ENCODE measurements at regions not wholly inside any gene's neighbourhood (a gene's known extent, or its start where the extent isn't known, plus 50 kb on each side); places are given as distances from the start of the nearest gene placed in this dataset.
"Not testable (repeated sequence)": the region's sequence is repeated elsewhere in the genome, so short reads cannot be mapped to it uniquely, and the experiment has no call there.

DNA sequence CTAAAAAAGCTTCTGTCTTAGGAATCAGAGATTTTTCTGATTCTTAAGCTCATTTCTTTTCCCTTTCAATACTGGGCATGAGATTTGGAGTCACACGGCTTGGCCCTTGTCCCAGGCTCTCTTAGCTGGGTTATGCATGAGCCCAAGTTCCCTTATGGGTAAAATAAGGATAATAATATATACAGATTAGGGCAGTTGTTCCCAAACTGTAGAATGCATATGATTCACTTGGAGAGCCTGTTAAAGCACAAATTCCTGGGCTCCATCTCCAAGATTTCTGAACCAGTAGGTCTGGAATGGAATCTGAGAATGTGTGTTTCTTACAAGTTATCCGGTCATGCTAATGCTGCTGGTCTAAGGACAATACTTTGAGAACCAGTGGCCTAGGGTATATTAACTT lies 154.0 kb downstream of the REEP3 start:
- H3K4me3 Mint-ChIP-seq = no peak overlapping the region
- ATAC-seq (no peak), DNase-seq (ENCODE audit: low spot score) (no peak)
- peaks cover 10 to 11% of the 10 kb centered on the region in 2 donors for H3K27me3 Mint-ChIP-seq
- no peaks in the 10 kb centered on the region for H3K4me1 Mint-ChIP-seq (ENCODE audit: low read depth in 2 of 2)
- no peaks in the 10 kb centered on the region for H3K9me3 Mint-ChIP-seq
- no peak overlapping the region for H3K27ac Mint-ChIP-seq
- H3K36me3 Mint-ChIP-seq = no peaks in the 10 kb centered on the region

DNA sequence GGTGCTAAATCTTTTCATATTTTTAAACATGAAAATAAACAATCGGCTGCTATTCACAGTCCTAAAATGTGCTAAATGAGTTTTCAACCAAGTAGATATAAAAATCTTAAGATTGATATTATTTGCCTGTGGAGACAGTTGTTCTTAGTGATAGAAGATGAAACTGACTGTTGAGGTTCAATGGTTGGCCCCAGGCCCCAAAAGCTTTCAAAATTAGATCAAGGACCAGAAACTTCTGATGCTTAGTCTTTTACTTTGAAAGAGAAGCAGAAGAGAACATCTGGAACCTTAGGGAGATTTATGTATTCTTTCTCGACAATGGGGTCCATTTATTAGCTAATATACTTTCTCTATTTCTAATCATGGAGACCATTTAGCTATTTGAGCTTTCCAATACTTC lies 155.8 kb downstream of the REEP3 start:
- H3K4me1 Mint-ChIP-seq (ENCODE audit: low read depth in 2 of 2) = no peaks in the 10 kb centered on the region
- H3K27me3 Mint-ChIP-seq = peaks cover 8 to 13% of the 10 kb centered on the region in 2 donors
- no peak overlapping the region for H3K27ac Mint-ChIP-seq
- DNase-seq (ENCODE audit: low spot score) (no peak), ATAC-seq (no peak)
- no peak overlapping the region for H3K4me3 Mint-ChIP-seq
- no peaks in the 10 kb centered on the region for H3K9me3 Mint-ChIP-seq
- no peaks in the 10 kb centered on the region for H3K36me3 Mint-ChIP-seq

DNA sequence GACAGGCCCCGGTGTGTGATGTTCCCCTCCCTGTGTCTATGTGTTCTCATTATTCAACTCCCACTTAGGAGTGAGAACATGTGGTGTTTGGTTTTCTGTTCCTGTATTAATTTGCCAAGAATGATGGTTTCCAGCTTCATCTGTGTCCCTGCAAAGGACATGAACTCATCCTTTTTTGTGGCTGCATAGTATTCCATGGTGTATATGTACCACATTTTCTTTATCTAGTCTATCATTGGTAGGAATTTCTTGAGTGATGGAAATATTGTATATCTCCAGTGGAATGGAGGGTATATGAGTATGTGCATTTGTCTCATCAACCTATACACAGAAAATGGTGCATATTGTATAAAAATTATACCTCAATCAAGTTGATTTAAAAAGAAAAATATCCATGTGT lies 159.3 kb downstream of the REEP3 start:
- not testable (repeated sequence) for H3K4me3 Mint-ChIP-seq; DNase-seq (ENCODE audit: low spot score); H3K36me3 Mint-ChIP-seq; H3K4me1 Mint-ChIP-seq (ENCODE audit: low read depth in 2 of 2); H3K9me3 Mint-ChIP-seq; H3K27ac Mint-ChIP-seq; ATAC-seq
- H3K27me3 Mint-ChIP-seq = peaks cover 11 to 24% of the 10 kb centered on the region in 2 donors

DNA sequence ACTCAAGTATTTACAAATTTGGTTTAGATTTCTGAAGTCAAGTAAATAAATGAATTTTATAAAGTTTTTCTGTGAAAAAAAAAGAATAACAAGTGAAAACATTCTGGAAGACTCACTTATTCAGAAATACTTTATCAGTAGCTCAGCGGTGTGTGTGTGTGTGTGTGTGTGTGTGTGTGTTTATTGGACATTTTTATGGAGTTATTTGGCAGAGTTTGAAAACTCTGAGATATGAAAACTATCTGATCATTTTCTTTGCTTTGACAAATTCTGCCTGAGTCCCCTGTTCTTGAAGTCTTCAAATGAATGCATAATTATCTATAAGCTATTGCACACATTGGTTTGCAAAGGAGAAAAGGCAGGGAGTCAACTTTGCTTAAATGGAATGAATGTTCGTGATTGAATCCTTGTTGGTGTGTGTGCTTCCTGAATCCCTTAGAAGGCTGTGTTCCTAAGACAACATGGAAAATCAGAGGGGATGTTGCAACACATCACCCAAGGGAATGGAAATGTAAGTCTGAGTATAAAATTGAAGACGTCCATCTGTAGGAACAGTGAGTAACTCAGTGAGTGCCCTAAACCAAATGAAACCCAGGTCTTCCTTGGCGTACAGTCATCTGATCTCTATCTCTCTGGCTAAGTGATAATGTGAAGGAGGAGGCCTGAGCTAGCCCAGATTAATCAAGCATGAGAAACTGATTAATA lies 160.9 kb downstream of the REEP3 start:
- ATAC-seq (no peak), DNase-seq (ENCODE audit: low spot score) (no peak)
- Mint-ChIP-seq H3K4me3 (no peak overlapping the region), H3K36me3 (no peaks in the 10 kb centered on the region), H3K9me3 (no peaks in the 10 kb centered on the region), H3K27ac (no peak overlapping the region), H3K27me3 (peaks cover 14 to 34% of the 10 kb centered on the region in 2 donors), H3K4me1 (ENCODE audit: low read depth in 2 of 2) (peaks cover 0 to 7% of the 10 kb centered on the region in 2 donors)

DNA sequence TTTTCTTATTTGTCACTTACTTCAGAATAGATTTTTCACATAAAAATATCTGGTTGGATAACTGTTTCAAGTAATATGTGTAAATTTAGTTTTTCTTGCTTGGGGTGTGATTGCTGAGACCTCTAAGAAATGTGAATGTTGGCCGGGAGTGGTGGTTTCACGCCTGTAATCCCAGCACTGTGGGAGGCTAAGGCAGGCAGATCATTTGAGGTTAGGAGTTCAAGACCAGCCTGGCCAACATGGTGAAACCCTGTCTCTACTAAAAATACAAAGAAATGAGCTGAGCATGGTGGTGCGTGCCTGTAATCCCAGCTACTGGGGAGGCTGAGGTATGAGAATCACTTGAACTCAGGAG lies 161.5 kb downstream of the REEP3 start:
- not testable (repeated sequence) for H3K4me3 Mint-ChIP-seq; H3K27ac Mint-ChIP-seq; H3K4me1 Mint-ChIP-seq (ENCODE audit: low read depth in 2 of 2); ATAC-seq; H3K36me3 Mint-ChIP-seq; H3K9me3 Mint-ChIP-seq; DNase-seq (ENCODE audit: low spot score)
- peaks cover 15 to 36% of the 10 kb centered on the region in 2 donors for H3K27me3 Mint-ChIP-seq

DNA sequence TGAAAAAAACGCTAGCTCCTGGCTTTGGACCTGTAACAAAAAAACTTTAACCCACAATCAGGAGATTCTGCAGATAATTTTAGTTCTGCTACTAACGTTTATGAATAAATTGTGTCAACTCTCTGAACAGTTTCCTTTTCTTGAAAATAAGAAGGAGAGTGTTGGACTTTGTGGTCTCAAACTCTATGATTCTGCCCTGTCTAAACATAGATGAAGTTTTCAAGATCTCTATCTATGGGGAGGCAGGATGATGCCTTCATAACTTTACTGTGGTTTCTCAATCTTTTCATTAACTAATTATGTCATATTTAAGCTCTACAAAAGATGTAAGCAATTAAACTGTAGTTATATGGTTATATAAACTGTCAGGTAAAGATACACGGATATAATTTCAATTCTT lies 162.0 kb downstream of the REEP3 start:
- no peak overlapping the region for H3K4me3 Mint-ChIP-seq
- H3K27ac Mint-ChIP-seq = no peak overlapping the region
- peaks cover 19 to 36% of the 10 kb centered on the region in 2 donors for H3K27me3 Mint-ChIP-seq
- H3K9me3 Mint-ChIP-seq = no peaks in the 10 kb centered on the region
- DNase-seq (ENCODE audit: low spot score) (no peak), ATAC-seq (no peak)
- no peaks in the 10 kb centered on the region for H3K36me3 Mint-ChIP-seq
- H3K4me1 Mint-ChIP-seq (ENCODE audit: low read depth in 2 of 2) = peaks cover 0 to 7% of the 10 kb centered on the region in 2 donors

DNA sequence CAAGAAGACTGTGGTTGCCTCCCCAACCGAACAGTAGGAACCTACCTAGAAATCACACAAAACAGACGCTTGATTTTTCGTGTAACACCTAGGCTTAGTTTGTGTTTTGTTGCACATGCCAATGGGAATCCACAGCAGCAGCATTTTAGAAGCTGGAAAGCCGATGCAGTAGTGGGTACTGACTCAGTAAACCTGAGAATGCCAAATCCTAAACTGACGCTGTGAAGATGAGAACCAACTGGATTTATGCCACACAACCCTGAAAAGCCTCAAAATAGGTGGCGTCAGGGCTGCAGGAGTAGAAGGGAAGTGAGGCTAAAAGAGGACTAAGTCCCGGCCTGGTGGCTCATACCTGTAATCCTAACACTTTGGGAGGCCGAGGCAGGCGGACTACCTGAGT lies 162.5 kb downstream of the REEP3 start:
- H3K36me3 Mint-ChIP-seq = no peaks in the 10 kb centered on the region
- H3K4me3 Mint-ChIP-seq = no peak overlapping the region
- peaks cover 0 to 7% of the 10 kb centered on the region in 2 donors for H3K4me1 Mint-ChIP-seq (ENCODE audit: low read depth in 2 of 2)
- DNase-seq (ENCODE audit: low spot score) (no peak), ATAC-seq (no peak)
- H3K9me3 Mint-ChIP-seq = no peaks in the 10 kb centered on the region
- H3K27me3 Mint-ChIP-seq = peaks cover 19 to 36% of the 10 kb centered on the region in 2 donors
- H3K27ac Mint-ChIP-seq = no peak overlapping the region

DNA sequence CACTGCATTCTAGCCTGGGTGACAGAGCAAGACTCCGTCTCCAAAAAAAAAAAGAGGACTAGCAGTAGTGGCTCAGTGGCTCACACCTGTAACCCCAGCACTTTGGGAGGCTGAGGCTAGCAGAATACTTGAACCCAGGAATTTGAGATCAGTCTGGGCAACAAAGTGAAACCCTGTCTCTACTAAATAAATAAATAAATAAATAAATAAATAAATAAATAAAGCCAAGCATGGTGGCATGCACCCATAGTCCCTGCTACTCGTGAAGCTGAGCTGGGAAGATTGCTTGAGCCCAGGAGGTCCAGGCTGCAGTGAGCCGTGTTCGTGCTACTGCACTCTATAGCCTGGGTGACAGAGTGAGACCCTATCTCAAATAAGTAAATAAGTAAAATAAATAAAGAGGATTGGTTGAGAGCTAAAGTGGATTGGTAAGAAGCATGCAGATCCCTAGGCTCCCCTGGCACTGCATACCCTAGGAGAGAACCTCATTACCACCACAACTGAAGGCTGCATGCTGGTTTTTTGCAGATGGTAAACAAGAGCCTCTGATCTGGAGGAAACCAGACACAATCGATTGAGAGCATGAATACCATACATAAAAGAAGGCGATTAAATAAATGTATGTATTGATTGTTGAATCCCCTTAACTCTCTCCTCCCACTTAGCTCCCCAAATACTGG lies 163.2 kb downstream of the REEP3 start:
- no peak for DNase-seq (ENCODE audit: low spot score)
- H3K4me1 Mint-ChIP-seq (ENCODE audit: low read depth in 2 of 2) = peaks cover 0 to 7% of the 10 kb centered on the region in 2 donors
- no peaks in the 10 kb centered on the region for H3K36me3 Mint-ChIP-seq
- H3K9me3 Mint-ChIP-seq = no peaks in the 10 kb centered on the region
- peaks cover 20 to 40% of the 10 kb centered on the region in 2 donors for H3K27me3 Mint-ChIP-seq
- H3K27ac Mint-ChIP-seq = no peak overlapping the region
- no peak for ATAC-seq
- no peak overlapping the region for H3K4me3 Mint-ChIP-seq

DNA sequence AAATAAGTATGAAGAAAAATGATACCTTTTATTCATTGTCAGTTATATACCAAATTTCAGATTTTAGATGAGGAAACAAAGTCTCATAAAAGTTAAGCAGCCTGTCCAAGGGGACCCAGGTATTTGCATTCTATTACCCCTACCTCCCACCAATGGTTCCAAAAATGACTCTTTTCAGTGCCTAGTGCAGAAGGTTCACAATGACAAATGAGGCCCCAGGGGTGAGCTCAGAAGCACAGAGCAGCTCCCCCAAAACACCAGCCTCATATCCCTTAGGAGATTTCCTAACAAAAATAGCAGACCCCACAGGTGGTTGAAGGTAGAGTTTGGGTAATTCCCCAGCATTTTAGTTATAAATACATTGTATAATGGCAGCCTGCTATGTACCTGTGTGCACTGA lies 168.6 kb downstream of the REEP3 start:
- H3K27me3 Mint-ChIP-seq = peaks cover 11 to 31% of the 10 kb centered on the region in 2 donors
- no peaks in the 10 kb centered on the region for H3K4me1 Mint-ChIP-seq (ENCODE audit: low read depth in 2 of 2)
- H3K36me3 Mint-ChIP-seq = no peaks in the 10 kb centered on the region
- no peak for DNase-seq (ENCODE audit: low spot score)
- no peaks in the 10 kb centered on the region for H3K9me3 Mint-ChIP-seq
- peak overlapping the region in 1 of 2 donors; percentile 9 for H3K27ac Mint-ChIP-seq
- no peak for ATAC-seq
- no peak overlapping the region for H3K4me3 Mint-ChIP-seq

DNA sequence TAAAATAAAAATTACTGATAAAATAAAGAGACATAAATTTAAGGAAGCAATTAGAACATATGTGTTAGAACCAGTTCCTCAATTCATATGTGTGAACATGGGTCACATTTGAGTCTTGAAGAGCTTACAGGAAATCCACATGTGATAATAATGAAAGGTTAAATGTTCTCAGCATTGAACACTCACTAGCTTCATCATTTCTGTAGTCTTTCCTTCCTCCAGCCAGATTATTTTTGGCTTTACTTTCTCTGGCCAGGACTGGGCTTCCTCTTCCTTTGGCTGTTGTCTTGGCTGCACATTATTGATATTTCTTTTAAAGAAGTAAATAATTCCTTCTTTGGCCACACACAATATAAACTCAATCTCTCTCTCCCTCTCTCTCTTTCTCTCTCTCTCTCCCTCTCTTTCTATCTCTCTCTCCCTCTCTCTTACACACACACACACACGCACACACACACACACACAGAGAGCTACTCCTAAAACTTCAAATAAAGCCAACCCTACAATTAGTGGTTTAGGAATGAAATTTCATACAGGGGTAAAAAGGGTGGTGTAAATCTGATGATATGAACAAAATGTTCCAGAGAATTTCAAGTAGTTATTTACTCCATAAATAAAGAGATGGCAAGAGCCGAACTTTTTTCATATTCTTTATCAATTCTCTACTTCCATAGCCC lies 171.2 kb downstream of the REEP3 start:
- Mint-ChIP-seq H3K36me3 (no peaks in the 10 kb centered on the region), H3K4me1 (ENCODE audit: low read depth in 2 of 2) (no peaks in the 10 kb centered on the region), H3K9me3 (no peaks in the 10 kb centered on the region), H3K4me3 (no peak overlapping the region), H3K27me3 (peaks cover 10 to 15% of the 10 kb centered on the region in 2 donors), H3K27ac (no peak overlapping the region)
- ATAC-seq (no peak), DNase-seq (ENCODE audit: low spot score) (no peak)

DNA sequence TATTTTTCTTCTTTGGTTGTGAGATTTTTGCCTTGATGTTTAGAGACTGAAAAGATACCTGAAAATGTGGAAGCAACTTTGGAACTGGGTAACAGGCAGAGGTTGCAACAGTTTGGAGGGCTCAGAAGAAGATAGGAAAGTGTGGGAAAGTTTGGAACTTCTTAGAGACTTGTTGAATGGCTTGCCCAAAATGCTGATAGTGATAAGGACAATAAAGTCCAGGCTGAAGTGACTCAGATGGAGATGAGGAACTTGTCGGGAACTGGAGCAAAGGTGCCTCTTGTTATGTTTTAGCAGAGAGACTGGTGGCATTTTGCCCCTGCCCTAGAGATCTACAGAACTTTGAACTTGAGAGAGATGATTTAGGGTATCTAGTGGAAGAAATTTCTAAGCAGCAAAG lies 171.8 kb downstream of the REEP3 start:
- H3K4me3 Mint-ChIP-seq; H3K27ac Mint-ChIP-seq; ATAC-seq; DNase-seq (ENCODE audit: low spot score); H3K36me3 Mint-ChIP-seq; H3K9me3 Mint-ChIP-seq; H3K4me1 Mint-ChIP-seq (ENCODE audit: low read depth in 2 of 2): not testable (repeated sequence)
- peaks cover 6 to 15% of the 10 kb centered on the region in 2 donors for H3K27me3 Mint-ChIP-seq

DNA sequence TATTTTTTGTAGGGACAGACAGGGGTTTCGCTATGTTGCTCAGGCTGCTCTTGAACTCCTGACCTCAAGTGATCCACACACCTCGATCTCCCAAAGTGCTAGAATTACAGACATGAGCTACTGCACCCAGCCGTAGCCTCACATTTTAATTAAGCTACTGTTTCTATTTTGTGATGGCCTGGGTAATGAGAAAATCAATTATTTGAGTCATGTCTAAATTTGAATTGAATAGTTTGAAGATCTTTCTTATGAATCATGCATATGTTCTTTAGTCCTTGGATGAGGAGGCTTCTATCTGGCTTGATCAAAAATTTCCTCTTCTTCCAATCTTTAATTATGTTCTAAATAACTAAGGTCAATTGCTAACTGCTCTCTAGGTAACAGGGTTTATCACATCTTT lies 175.0 kb downstream of the REEP3 start:
- no peaks in the 10 kb centered on the region for H3K4me1 Mint-ChIP-seq (ENCODE audit: low read depth in 2 of 2)
- no peak overlapping the region for H3K4me3 Mint-ChIP-seq
- peaks cover 0 to 6% of the 10 kb centered on the region in 2 donors for H3K27me3 Mint-ChIP-seq
- no peaks in the 10 kb centered on the region for H3K36me3 Mint-ChIP-seq
- H3K27ac Mint-ChIP-seq = no peak overlapping the region
- ATAC-seq = no peak
- DNase-seq (ENCODE audit: low spot score) = no peak
- H3K9me3 Mint-ChIP-seq = no peaks in the 10 kb centered on the region

DNA sequence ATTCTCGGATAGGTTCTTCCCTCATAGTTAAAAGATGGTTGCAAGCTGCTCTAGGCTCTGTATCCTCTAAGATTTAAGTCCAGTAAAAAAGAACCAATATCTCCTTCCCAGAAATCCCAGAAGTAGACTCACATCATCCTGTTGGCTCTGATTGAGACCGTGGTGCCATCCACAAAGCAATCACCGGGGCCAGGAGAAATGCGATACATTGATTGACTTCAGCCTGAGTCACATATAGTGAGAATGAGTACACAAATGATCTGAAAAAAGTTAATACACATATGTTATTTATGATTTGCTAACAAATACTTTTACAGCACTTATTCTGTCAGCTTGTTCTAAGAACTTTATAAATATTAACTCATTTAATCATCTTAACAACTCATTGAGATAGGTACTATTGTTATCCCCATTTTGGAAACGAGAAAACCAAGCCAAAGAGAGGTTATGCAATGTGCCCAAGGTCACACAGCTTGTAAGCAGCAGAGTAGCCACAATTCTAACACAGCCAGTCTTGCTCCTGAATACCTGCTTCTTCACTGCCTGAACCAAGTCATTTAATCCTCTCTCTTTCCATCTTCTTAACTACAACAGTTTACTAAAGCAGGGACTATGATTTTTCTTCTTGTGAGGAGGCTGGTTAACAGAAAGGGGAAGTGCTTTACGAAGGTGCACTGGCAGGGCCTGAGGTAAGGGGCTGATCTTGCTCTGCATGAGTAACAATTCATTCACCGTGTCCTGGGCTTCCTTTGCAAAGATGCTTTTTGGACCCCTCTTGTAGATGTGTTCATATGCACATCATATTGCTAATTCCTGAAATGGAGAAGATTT lies 177.0 kb downstream of the REEP3 start:
- H3K27ac Mint-ChIP-seq = no peak overlapping the region
- ATAC-seq (no peak), DNase-seq (ENCODE audit: low spot score) (no peak)
- no peaks in the 10 kb centered on the region for H3K9me3 Mint-ChIP-seq
- no peak overlapping the region for H3K4me3 Mint-ChIP-seq
- no peaks in the 10 kb centered on the region for H3K4me1 Mint-ChIP-seq (ENCODE audit: low read depth in 2 of 2)
- H3K36me3 Mint-ChIP-seq = no peaks in the 10 kb centered on the region
- peaks cover 0 to 6% of the 10 kb centered on the region in 2 donors for H3K27me3 Mint-ChIP-seq

Data from natural killer cell treated with Interleukin-12 subunit alpha and Interleukin-12 subunit beta and Interleukin-15 and Interleukin-18, amount 100 ng/mL, for 72 hours (primary cell).